SK-N-SH (cell line): ENCODE measurements at regions not wholly inside any gene's neighbourhood (a gene's known extent, or its start where the extent isn't known, plus 50 kb on each side); places are given as distances from the start of the nearest gene placed in this dataset.

Experiments used
- CTCF ChIA-PET: fragments of 300-600, 350-600 bp; formaldehyde crosslinking; extraction: SDS; loops from one replicate; lab custom pipeline; 2021; lab: Yijun Ruan, JAX
- POLR2A ChIA-PET: fragments of 350-600 bp; sonication (Branson Sonifier 250); formaldehyde crosslinking; extraction: SDS; loops from one replicate; lab custom pipeline; 2020; ENCODE audit warnings: antibody characterized with exemption, inconsistent platforms; lab: Yijun Ruan, JAX
- DNase-seq: peaks from one replicate; pipeline ENCODE4 v3.0.0; 2012
- H2AFZ ChIP-seq: fragments of 200-600 bp; sonication (generic); 2 replicates; pipeline ENCODE4 v1.8.1; 2016; ENCODE audit warnings: antibody characterized with exemption, mild to moderate bottlenecking, low read depth
- H3F3A ChIP-seq: fragments of 200-600 bp; sonication (generic); replicated peaks from 2 replicates; pipeline ENCODE3; 2016; ENCODE audit warnings: antibody characterized with exemption, mild to moderate bottlenecking; ENCODE audit not compliant: insufficient read depth
- H3K27ac ChIP-seq, 2 experiments: fragments of 200-500 bp in 1 of 2; fragments of 200-600 bp in 1 of 2; sonication (Bioruptor generic) in 1 of 2; sonication (generic), shearing (Covaris generic) in 1 of 2; 2 replicates each; pipeline versions ENCODE4 v1.5.1 to v1.6.1; 2014 to 2016; ENCODE audit warnings: low read depth in 2 of 2, inconsistent platforms in 1 of 2, low read length in 1 of 2, mild to moderate bottlenecking in 1 of 2, mixed read lengths in 1 of 2
- H3K27me3 ChIP-seq: fragments of 200-600 bp; sonication (generic), shearing (Covaris generic); 2 replicates; pipeline ENCODE4 v1.6.1; 2016; ENCODE audit warnings: mixed run types; ENCODE audit not compliant: insufficient read depth
- H3K36me3 ChIP-seq, 2 experiments: fragments of 200-500 bp in 1 of 2; fragments of 200-600 bp in 1 of 2; sonication (Bioruptor generic) in 1 of 2; sonication (generic) in 1 of 2; replicated peaks in 1 of 2; 2 replicates each; pipeline versions ENCODE3 to v1.5.1; 2014 to 2016; ENCODE audit warnings: low read length in 1 of 2, mild to moderate bottlenecking in 1 of 2; ENCODE audit not compliant: insufficient read depth in 2 of 2, control insufficient read depth in 1 of 2
- H3K4me1 ChIP-seq, 2 experiments: fragments of 200-500 bp in 1 of 2; fragments of 200-600 bp in 1 of 2; sonication (Bioruptor generic) in 1 of 2; sonication (generic), shearing (Covaris generic) in 1 of 2; 2 replicates each; pipeline versions ENCODE4 v1.5.1 to v1.6.1; 2014 to 2016; ENCODE audit warnings: low read depth in 1 of 2, low read length in 1 of 2, mixed run types in 1 of 2; ENCODE audit not compliant: insufficient read depth in 2 of 2, control insufficient read depth in 1 of 2
- H3K4me2 ChIP-seq: fragments of 200-600 bp; sonication (generic), shearing (Covaris generic); 2 replicates; pipeline ENCODE4 v1.6.1; 2017; ENCODE audit warnings: mixed run types
- H3K4me3 ChIP-seq, 2 experiments: fragments of 200-500 bp in 1 of 2; fragments of 200-600 bp in 1 of 2; sonication (Bioruptor generic) in 1 of 2; sonication (generic), shearing (Covaris generic) in 1 of 2; 2 replicates each; pipeline versions ENCODE4 v1.5.1 to v1.8.1; 2014 to 2016; ENCODE audit warnings: low read depth in 2 of 2, inconsistent platforms in 1 of 2, low read length in 1 of 2, mild to moderate bottlenecking in 1 of 2, mixed read lengths in 1 of 2, moderate library complexity in 1 of 2
- H3K79me2 ChIP-seq: fragments of 200-600 bp; sonication (generic); 2 replicates; pipeline ENCODE4 v1.8.1; 2017; ENCODE audit warnings: mild to moderate bottlenecking; ENCODE audit not compliant: insufficient read depth
- H3K9ac ChIP-seq: fragments of 200-600 bp; sonication (generic); 2 replicates; pipeline ENCODE4 v1.6.1; 2017; ENCODE audit warnings: mixed run types
- H3K9me2 ChIP-seq: fragments of 200-600 bp; sonication (generic); 2 replicates; pipeline ENCODE4 v1.6.1; 2017; ENCODE audit warnings: mixed run types
- H3K9me3 ChIP-seq: fragments of 200-600 bp; sonication (generic); 2 replicates; pipeline ENCODE4 v1.6.1; 2017; ENCODE audit warnings: mixed run types, mild to moderate bottlenecking, moderate library complexity
- H4K20me1 ChIP-seq: fragments of 200-600 bp; sonication (generic); 2 replicates; pipeline ENCODE4 v1.6.1; 2017; ENCODE audit warnings: mild to moderate bottlenecking, mixed run types; ENCODE audit not compliant: insufficient read depth
- ELF1 ChIP-seq: IDR thresholded peaks from 2 replicates; pipeline ENCODE4 v1.4.0; 2012
- EP300 ChIP-seq, 2 experiments: IDR thresholded peaks; 2 replicates each; pipeline versions ENCODE4 v1.4.0 to v1.6.1; 2012; ENCODE audit warnings: borderline replicate concordance in 1 of 2, low read depth in 1 of 2, low read length in 1 of 2
- FOSL2 ChIP-seq: IDR thresholded peaks from 2 replicates; pipeline ENCODE4 v1.4.0; 2012; ENCODE audit warnings: low read depth, mild to moderate bottlenecking, moderate library complexity, borderline replicate concordance
- FOXM1 ChIP-seq: IDR thresholded peaks from 2 replicates; pipeline ENCODE4 v1.4.0; 2012; ENCODE audit warnings: low read depth, mild to moderate bottlenecking
- GATA2 ChIP-seq: sonication (generic); formaldehyde crosslinking; IDR thresholded peaks from 2 replicates; pipeline ENCODE4 v1.5.0; 2020; ENCODE audit warnings: mild to moderate bottlenecking, missing genetic modification reagents
- MXI1 ChIP-seq: IDR thresholded peaks from 2 replicates; pipeline ENCODE4 v1.6.1; 2012; ENCODE audit warnings: mild to moderate bottlenecking, low read depth, low read length, improper control_type of control experiment
- NFIC ChIP-seq: IDR thresholded peaks from 2 replicates; pipeline ENCODE4 v1.4.0; 2012; ENCODE audit warnings: borderline replicate concordance
- NRF1 ChIP-seq: IDR thresholded peaks from 2 replicates; pipeline ENCODE4 v1.6.1; 2012; ENCODE audit warnings: low read depth, mild to moderate bottlenecking, low read length
- POLR2AphosphoS5 ChIP-seq: IDR thresholded peaks from 2 replicates; pipeline ENCODE4 v1.6.1; 2012; ENCODE audit warnings: low read depth, low read length
- RAD21 ChIP-seq: IDR thresholded peaks from 2 replicates; pipeline ENCODE4 v1.6.1; 2012; ENCODE audit warnings: mild to moderate bottlenecking, low read length
- RCOR1 ChIP-seq: fragments of 150-350 bp; IDR thresholded peaks from 2 replicates; pipeline ENCODE4 v1.6.1; 2017; ENCODE audit warnings: antibody characterized with exemption, low read length
- RFX5 ChIP-seq: IDR thresholded peaks from 2 replicates; pipeline ENCODE4 v1.6.1; 2012; ENCODE audit warnings: mild to moderate bottlenecking, improper control_type of control experiment, low read length
- RXRA ChIP-seq: IDR thresholded peaks from 2 replicates; pipeline ENCODE4 v1.4.0; 2012; ENCODE audit warnings: low read depth, mild to moderate bottlenecking, borderline replicate concordance
- SIN3A ChIP-seq: IDR thresholded peaks from 2 replicates; pipeline ENCODE4 v1.6.1; 2012; ENCODE audit warnings: low read depth, mild to moderate bottlenecking, low read length, moderate library complexity, borderline replicate concordance
- TAF1 ChIP-seq: IDR thresholded peaks from 2 replicates; pipeline ENCODE4 v1.6.1; 2012; ENCODE audit warnings: low read depth, mild to moderate bottlenecking, low read length, moderate library complexity, borderline replicate concordance
- WGBS: methylation state at CpG from one replicate; pipeline ENCODE4 v1.1.6; 2017; ENCODE audit warnings: low lambda C conversion rate; 5-methylcytosine and 5-hydroxymethylcytosine counted together
- TF ChIP-seq, protein P1 (sequence below): fragments of 150-350 bp; IDR thresholded peaks from 2 replicates; pipeline ENCODE4 v1.6.1; 2016; ENCODE audit warnings: mild to moderate bottlenecking, low read depth, low read length
- TF ChIP-seq, protein P2 (sequence below): IDR thresholded peaks from 2 replicates; pipeline ENCODE4 v1.4.0; 2012; ENCODE audit warnings: low read depth, borderline replicate concordance
- TF ChIP-seq, protein P3 (sequence below): IDR thresholded peaks from 2 replicates; pipeline ENCODE4 v1.4.0; 2012; ENCODE audit warnings: low read depth, borderline replicate concordance
- TF ChIP-seq, protein P4 (sequence below): fragments of 200-600 bp; sonication (generic); IDR thresholded peaks from 2 replicates; pipeline ENCODE4 v1.6.1; 2017; ENCODE audit warnings: antibody characterized with exemption, mild to moderate bottlenecking, moderate library complexity
- TF ChIP-seq, protein P5 (sequence below): fragments of 150-350 bp; IDR thresholded peaks from 2 replicates; pipeline ENCODE4 v1.6.1; 2017; ENCODE audit warnings: antibody characterized with exemption, low read length, low read depth, borderline replicate concordance

DNA sequence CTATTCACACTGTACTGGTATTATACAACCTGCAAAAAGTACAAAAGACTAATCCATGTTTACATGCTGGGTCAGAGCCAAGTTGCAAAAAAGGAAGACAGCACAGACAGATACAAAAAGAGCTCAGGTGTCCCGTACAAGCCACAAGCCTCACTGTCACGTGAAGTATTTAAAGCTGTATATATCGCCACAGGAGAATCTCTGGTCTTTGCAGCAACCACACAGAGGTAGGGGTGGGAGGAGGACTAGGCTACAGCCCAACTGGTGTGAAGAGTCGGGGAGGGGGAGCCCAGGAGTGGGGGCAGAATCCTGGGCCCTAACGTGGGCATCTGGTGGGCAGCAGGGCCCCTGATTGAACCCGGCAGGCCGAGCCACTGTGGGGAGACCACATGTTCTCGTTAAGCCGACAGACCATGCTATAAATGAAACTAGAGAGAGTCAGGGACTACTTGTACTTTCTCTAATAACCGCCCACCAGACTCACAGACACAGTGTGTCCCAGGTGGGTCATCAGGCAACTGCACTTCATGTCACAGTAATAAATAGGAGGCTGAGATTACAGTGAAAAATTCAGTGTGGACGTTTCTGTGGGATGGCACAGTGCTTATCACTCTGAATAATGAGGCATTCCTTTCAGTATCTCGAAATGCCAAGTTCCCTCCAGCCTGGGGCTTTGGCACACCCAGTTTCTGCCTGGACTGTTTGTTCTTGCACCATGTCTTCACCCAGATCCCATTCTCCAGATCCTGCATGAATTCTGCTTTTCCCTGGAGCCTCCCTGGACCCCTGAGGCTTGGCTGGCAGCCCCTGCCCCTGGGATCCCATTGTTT lies 79.3 kb upstream of the SH3PXD2B start:
- H3F3A ChIP-seq, result no peaks in the 10 kb centered on the region
- no peaks in the 10 kb centered on the region for H3K36me3 ChIP-seq
- H4K20me1 ChIP-seq, result no peaks in the 10 kb centered on the region
- 45% methylated on average over 11 of the region's 12 CpGs for WGBS
- ChIA-PET CTCF (interaction anchor here (1.3 kb wide), 1 partner anchor 53 kb away, joined by 4 read pairs; no protein-coding TSS in a partner anchor), POLR2A (interaction anchor here (0.8 to 1.0 kb wide), 2 partner anchors 9 to 29 kb away, joined by 3 read pairs; no protein-coding TSS in a partner anchor)
- no peaks in the 10 kb centered on the region for H3K79me2 ChIP-seq
- H3K4me1 ChIP-seq, result peaks cover 0 to 18% of the 10 kb centered on the region in 2 experiments; a peak in 2 of 4 replicates
- TF ChIP-seq, protein P1, sequence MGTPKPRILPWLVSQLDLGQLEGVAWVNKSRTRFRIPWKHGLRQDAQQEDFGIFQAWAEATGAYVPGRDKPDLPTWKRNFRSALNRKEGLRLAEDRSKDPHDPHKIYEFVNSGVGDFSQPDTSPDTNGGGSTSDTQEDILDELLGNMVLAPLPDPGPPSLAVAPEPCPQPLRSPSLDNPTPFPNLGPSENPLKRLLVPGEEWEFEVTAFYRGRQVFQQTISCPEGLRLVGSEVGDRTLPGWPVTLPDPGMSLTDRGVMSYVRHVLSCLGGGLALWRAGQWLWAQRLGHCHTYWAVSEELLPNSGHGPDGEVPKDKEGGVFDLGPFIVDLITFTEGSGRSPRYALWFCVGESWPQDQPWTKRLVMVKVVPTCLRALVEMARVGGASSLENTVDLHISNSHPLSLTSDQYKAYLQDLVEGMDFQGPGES, result no peak
- TF ChIP-seq RXRA (no peak), FOSL2 (no peak), ELF1 (no peak), POLR2AphosphoS5 (no peak), SIN3A (no peak), NFIC (no peak), RAD21 (no peak), RCOR1 (no peak), MXI1 (no peak), RFX5 (no peak), NRF1 (no peak), TAF1 (no peak), EP300 (IDR thresholded peaks at IDR 0.05; ENCODE audit: borderline replicate concordance in 1 of 2, low read depth in 1 of 2, low read length in 1 of 2) (no peak), FOXM1 (no peak), GATA2 (no peak)
- TF ChIP-seq, protein P2, sequence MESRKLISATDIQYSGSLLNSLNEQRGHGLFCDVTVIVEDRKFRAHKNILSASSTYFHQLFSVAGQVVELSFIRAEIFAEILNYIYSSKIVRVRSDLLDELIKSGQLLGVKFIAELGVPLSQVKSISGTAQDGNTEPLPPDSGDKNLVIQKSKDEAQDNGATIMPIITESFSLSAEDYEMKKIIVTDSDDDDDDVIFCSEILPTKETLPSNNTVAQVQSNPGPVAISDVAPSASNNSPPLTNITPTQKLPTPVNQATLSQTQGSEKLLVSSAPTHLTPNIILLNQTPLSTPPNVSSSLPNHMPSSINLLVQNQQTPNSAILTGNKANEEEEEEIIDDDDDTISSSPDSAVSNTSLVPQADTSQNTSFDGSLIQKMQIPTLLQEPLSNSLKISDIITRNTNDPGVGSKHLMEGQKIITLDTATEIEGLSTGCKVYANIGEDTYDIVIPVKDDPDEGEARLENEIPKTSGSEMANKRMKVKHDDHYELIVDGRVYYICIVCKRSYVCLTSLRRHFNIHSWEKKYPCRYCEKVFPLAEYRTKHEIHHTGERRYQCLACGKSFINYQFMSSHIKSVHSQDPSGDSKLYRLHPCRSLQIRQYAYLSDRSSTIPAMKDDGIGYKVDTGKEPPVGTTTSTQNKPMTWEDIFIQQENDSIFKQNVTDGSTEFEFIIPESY, result no peak
- TF ChIP-seq, protein P3, sequence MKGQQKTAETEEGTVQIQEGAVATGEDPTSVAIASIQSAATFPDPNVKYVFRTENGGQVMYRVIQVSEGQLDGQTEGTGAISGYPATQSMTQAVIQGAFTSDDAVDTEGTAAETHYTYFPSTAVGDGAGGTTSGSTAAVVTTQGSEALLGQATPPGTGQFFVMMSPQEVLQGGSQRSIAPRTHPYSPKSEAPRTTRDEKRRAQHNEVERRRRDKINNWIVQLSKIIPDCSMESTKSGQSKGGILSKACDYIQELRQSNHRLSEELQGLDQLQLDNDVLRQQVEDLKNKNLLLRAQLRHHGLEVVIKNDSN, result no peak
- TF ChIP-seq, protein P4, sequence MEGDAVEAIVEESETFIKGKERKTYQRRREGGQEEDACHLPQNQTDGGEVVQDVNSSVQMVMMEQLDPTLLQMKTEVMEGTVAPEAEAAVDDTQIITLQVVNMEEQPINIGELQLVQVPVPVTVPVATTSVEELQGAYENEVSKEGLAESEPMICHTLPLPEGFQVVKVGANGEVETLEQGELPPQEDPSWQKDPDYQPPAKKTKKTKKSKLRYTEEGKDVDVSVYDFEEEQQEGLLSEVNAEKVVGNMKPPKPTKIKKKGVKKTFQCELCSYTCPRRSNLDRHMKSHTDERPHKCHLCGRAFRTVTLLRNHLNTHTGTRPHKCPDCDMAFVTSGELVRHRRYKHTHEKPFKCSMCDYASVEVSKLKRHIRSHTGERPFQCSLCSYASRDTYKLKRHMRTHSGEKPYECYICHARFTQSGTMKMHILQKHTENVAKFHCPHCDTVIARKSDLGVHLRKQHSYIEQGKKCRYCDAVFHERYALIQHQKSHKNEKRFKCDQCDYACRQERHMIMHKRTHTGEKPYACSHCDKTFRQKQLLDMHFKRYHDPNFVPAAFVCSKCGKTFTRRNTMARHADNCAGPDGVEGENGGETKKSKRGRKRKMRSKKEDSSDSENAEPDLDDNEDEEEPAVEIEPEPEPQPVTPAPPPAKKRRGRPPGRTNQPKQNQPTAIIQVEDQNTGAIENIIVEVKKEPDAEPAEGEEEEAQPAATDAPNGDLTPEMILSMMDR, result no peak
- TF ChIP-seq, protein P5, sequence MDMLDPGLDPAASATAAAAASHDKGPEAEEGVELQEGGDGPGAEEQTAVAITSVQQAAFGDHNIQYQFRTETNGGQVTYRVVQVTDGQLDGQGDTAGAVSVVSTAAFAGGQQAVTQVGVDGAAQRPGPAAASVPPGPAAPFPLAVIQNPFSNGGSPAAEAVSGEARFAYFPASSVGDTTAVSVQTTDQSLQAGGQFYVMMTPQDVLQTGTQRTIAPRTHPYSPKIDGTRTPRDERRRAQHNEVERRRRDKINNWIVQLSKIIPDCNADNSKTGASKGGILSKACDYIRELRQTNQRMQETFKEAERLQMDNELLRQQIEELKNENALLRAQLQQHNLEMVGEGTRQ, result no peak
- no peaks in the 10 kb centered on the region for H3K27me3 ChIP-seq
- H3K4me3 ChIP-seq, result no peak overlapping the region
- no peak overlapping the region for H3K9ac ChIP-seq
- no peak overlapping the region for H2AFZ ChIP-seq
- DNase-seq, result no peak
- H3K9me3 ChIP-seq, result no peaks in the 10 kb centered on the region
- H3K9me2 ChIP-seq, result no peaks in the 10 kb centered on the region
- no peak overlapping the region; a peak in 1 of 4 replicates for H3K27ac ChIP-seq
- no peak overlapping the region for H3K4me2 ChIP-seq
